GM12865 (cell line): ENCODE measurements at regions not wholly inside any gene's neighbourhood (a gene's known extent, or its start where the extent isn't known, plus 50 kb on each side); places are given as distances from the start of the nearest gene placed in this dataset.

Experiments used
- DNase-seq: peaks from one replicate; pipeline ENCODE4 v3.0.0; 2010; ENCODE audit warnings: low read depth
- H3K4me3 ChIP-seq: 2 replicates; pipeline ENCODE4 v1.5.1; 2011; ENCODE audit warnings: mild to moderate bottlenecking, low read depth, low read length, control low read depth
- CTCF ChIP-seq: IDR thresholded peaks from 2 replicates; pipeline ENCODE4 v1.5.1; 2011; ENCODE audit warnings: low read length, control low read depth, low read depth, inconsistent platforms; ENCODE audit not compliant: insufficient read depth; ENCODE audit errors: missing control alignments

GRCh38 chr5:33257807-33258429 lies 182.8 kb upstream of the TARS1 start:
- no peak for TF ChIP-seq CTCF
- DNase-seq: no peak
- H3K4me3 ChIP-seq: no peak overlapping the region

GRCh38 chr5:33258553-33258952 lies 182.2 kb upstream of the TARS1 start:
- no peak overlapping the region for H3K4me3 ChIP-seq
- TF ChIP-seq CTCF: no peak
- no peak for DNase-seq

GRCh38 chr5:33260098-33260497 lies 180.7 kb upstream of the TARS1 start:
- no peak for TF ChIP-seq CTCF
- no peak overlapping the region for H3K4me3 ChIP-seq
- no peak for DNase-seq

- H3K4me3 ChIP-seq: no peak overlapping the region
- no peak for DNase-seq
- TF ChIP-seq CTCF: no peak
Measured at GRCh38 chr5:33261305-33261704, 179.5 kb upstream of the TARS1 start.

GRCh38 chr5:33261747-33262146 lies 179.0 kb upstream of the TARS1 start:
- no peak for DNase-seq
- no peak for TF ChIP-seq CTCF
- no peak overlapping the region for H3K4me3 ChIP-seq

GRCh38 chr5:33267801-33268200 lies 173.0 kb upstream of the TARS1 start:
- H3K4me3 ChIP-seq: no peak overlapping the region
- TF ChIP-seq CTCF: no peak
- DNase-seq: no peak

- no peak for DNase-seq
- TF ChIP-seq CTCF: no peak
- H3K4me3 ChIP-seq: no peak overlapping the region
Measured at GRCh38 chr5:33268374-33268773, 172.4 kb upstream of the TARS1 start.
